ENCODE measurements at regions not wholly inside any gene's neighbourhood (a gene's known extent, or its start where the extent isn't known, plus 50 kb on each side); places are given as distances from the start of the nearest gene placed in this dataset.

GRCh38 chr5:67481362-67481761, 284.8 kb upstream of the CD180 start:
- DNase-seq, result no peak
- H3K79me2 ChIP-seq (ENCODE audit: control insufficient read depth, insufficient read depth, low read length), result no peaks in the 10 kb centered on the region
- H3K9me3 Mint-ChIP-seq (ENCODE audit: insufficient read depth), result peaks cover 2% of the 10 kb centered on the region
- intact Hi-C loops (cut with micrococcal nuclease), result no loop called here
- H3K27me3 ChIP-seq (replicated peaks in 1 of 4; ENCODE audit: control extremely low read depth in 1 of 4, control insufficient read depth in 3 of 4, insufficient read depth in 4 of 4, low read length in 3 of 4), result no peaks in the 10 kb centered on the region
- no peak overlapping the region for H3K4me3 Mint-ChIP-seq
- WGBS (ENCODE audit: insufficient coverage), result no CpG with 5 or more reads among the region's 1 CpG
- peaks cover 27% of the 10 kb centered on the region for H3K27me3 Mint-ChIP-seq
- H3K4me1 Mint-ChIP-seq, result no peaks in the 10 kb centered on the region
- no peak for ATAC-seq (ENCODE audit: low read depth)
- H3K4me1 ChIP-seq (ENCODE audit: control insufficient read depth in 2 of 2, insufficient read depth in 2 of 2, low read length in 2 of 2), result no peaks in the 10 kb centered on the region
- H3K36me3 ChIP-seq (replicated peaks in 1 of 2; ENCODE audit: control extremely low read depth in 1 of 2, control insufficient read depth in 1 of 2, extremely low read depth in 1 of 2, insufficient read depth in 2 of 2, low read length in 1 of 2), result no peaks in the 10 kb centered on the region
- H3K9ac ChIP-seq (ENCODE audit: low read length), result no peak overlapping the region
- H3K4me2 ChIP-seq (replicated peaks; ENCODE audit: low read depth, low read length, poor library complexity, severe bottlenecking), result no peak overlapping the region
- H3K27ac Mint-ChIP-seq, result no peak overlapping the region
- POLR2A ChIA-PET, result no interaction called here
- H3K4me3 ChIP-seq (ENCODE audit: control extremely low read depth in 1 of 5, extremely low read depth in 1 of 5, insufficient read depth in 1 of 5, low read depth in 2 of 5, low read length in 4 of 5), result no peak overlapping the region
- H4K20me1 ChIP-seq (ENCODE audit: control insufficient read depth, insufficient read depth, low read length, poor library complexity, severe bottlenecking), result no peaks in the 10 kb centered on the region
- no peak overlapping the region for H3K27ac ChIP-seq (ENCODE audit: low read length in 2 of 2)
- H3K9me3 ChIP-seq (ENCODE audit: control extremely low read depth in 1 of 3, control insufficient read depth in 2 of 3, insufficient read depth in 1 of 3, low read length in 2 of 3), result no peaks in the 10 kb centered on the region
- no peak for TF ChIP-seq EZH2 (IDR thresholded peaks at IDR 0.05; ENCODE audit: borderline replicate concordance, insufficient read depth, low read depth, low read length, poor library complexity, severe bottlenecking)
- TF ChIP-seq, protein P1, sequence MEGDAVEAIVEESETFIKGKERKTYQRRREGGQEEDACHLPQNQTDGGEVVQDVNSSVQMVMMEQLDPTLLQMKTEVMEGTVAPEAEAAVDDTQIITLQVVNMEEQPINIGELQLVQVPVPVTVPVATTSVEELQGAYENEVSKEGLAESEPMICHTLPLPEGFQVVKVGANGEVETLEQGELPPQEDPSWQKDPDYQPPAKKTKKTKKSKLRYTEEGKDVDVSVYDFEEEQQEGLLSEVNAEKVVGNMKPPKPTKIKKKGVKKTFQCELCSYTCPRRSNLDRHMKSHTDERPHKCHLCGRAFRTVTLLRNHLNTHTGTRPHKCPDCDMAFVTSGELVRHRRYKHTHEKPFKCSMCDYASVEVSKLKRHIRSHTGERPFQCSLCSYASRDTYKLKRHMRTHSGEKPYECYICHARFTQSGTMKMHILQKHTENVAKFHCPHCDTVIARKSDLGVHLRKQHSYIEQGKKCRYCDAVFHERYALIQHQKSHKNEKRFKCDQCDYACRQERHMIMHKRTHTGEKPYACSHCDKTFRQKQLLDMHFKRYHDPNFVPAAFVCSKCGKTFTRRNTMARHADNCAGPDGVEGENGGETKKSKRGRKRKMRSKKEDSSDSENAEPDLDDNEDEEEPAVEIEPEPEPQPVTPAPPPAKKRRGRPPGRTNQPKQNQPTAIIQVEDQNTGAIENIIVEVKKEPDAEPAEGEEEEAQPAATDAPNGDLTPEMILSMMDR (IDR thresholded peaks at IDR 0.05), result no peak
- CTCF ChIA-PET, result no interaction called here
- H2AFZ ChIP-seq (ENCODE audit: insufficient read depth, low read depth, low read length, poor library complexity, severe bottlenecking), result no peak overlapping the region

DNA sequence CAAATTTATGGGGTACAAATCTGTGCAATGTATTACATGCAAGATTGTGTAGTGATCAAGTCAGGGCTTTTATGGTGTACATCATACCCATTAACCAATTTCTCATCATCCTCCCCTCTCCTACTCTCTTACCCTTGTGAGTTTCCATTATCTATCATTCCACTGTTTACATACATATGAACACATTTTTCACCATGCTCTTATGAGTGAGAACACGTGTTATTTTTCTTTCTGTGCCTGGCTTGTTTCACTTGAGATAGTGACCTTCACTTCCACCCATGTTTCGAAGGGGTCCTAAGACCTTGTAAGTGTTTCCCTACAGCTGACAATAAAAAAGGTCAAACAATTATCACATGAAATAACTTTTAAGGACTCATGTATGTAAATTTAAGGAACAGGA, 281.7 kb upstream of the CD180 start:
- H3K9me3 Mint-ChIP-seq (ENCODE audit: insufficient read depth), result no peaks in the 10 kb centered on the region
- no peak overlapping the region for H3K9ac ChIP-seq (ENCODE audit: low read length)
- no peaks in the 10 kb centered on the region for H3K4me1 Mint-ChIP-seq
- H3K27me3 ChIP-seq (replicated peaks in 1 of 4; ENCODE audit: control extremely low read depth in 1 of 4, control insufficient read depth in 3 of 4, insufficient read depth in 4 of 4, low read length in 3 of 4), result no peaks in the 10 kb centered on the region
- no peaks in the 10 kb centered on the region for H3K9me3 ChIP-seq (ENCODE audit: control extremely low read depth in 1 of 3, control insufficient read depth in 2 of 3, insufficient read depth in 1 of 3, low read length in 2 of 3)
- POLR2A ChIA-PET, result no interaction called here
- H3K79me2 ChIP-seq (ENCODE audit: control insufficient read depth, insufficient read depth, low read length), result no peaks in the 10 kb centered on the region
- H3K27me3 Mint-ChIP-seq, result peaks cover 27% of the 10 kb centered on the region
- no peaks in the 10 kb centered on the region for H4K20me1 ChIP-seq (ENCODE audit: control insufficient read depth, insufficient read depth, low read length, poor library complexity, severe bottlenecking)
- intact Hi-C loops (cut with micrococcal nuclease), result no loop called here
- no peak overlapping the region for H2AFZ ChIP-seq (ENCODE audit: insufficient read depth, low read depth, low read length, poor library complexity, severe bottlenecking)
- no peaks in the 10 kb centered on the region for H3K4me1 ChIP-seq (ENCODE audit: control insufficient read depth in 2 of 2, insufficient read depth in 2 of 2, low read length in 2 of 2)
- no peak overlapping the region for H3K4me3 Mint-ChIP-seq
- H3K27ac Mint-ChIP-seq, result no peak overlapping the region
- H3K4me2 ChIP-seq (replicated peaks; ENCODE audit: low read depth, low read length, poor library complexity, severe bottlenecking), result no peak overlapping the region
- CTCF ChIA-PET, result no interaction called here
- DNase-seq, result no peak
- TF ChIP-seq, protein P1 (IDR thresholded peaks at IDR 0.05), result no peak
- no peak for TF ChIP-seq EZH2 (IDR thresholded peaks at IDR 0.05; ENCODE audit: borderline replicate concordance, insufficient read depth, low read depth, low read length, poor library complexity, severe bottlenecking)
- ATAC-seq (ENCODE audit: low read depth), result no peak
- WGBS (ENCODE audit: insufficient coverage), result 80% methylated on average over 1 of the region's 2 CpGs
- no peaks in the 10 kb centered on the region for H3K36me3 ChIP-seq (replicated peaks in 1 of 2; ENCODE audit: control extremely low read depth in 1 of 2, control insufficient read depth in 1 of 2, extremely low read depth in 1 of 2, insufficient read depth in 2 of 2, low read length in 1 of 2)
- H3K27ac ChIP-seq (ENCODE audit: low read length in 2 of 2), result no peak overlapping the region
- no peak overlapping the region for H3K4me3 ChIP-seq (ENCODE audit: control extremely low read depth in 1 of 5, extremely low read depth in 1 of 5, insufficient read depth in 1 of 5, low read depth in 2 of 5, low read length in 4 of 5)

All from B cell (primary cell).